HG02678 (cell line): ENCODE measurements at regions not wholly inside any gene's neighbourhood (a gene's known extent, or its start where the extent isn't known, plus 50 kb on each side); places are given as distances from the start of the nearest gene placed in this dataset.

ENCODE experiments used
- ATAC-seq: cut with Tn5 transposase; IDR thresholded peaks from one replicate; pipeline ENCODE4 v1.9.1; 2021; ENCODE audit warnings: mild to moderate bottlenecking, moderate library complexity; ENCODE audit not compliant: unreplicated experiment

GRCh38 chr5:143473481-143473880, 70.0 kb upstream of the NR3C1 start:
- ATAC-seq, result no peak

GRCh38 chr5:143472576-143472975, 69.1 kb upstream of the NR3C1 start:
- ATAC-seq, result no peak

DNA sequence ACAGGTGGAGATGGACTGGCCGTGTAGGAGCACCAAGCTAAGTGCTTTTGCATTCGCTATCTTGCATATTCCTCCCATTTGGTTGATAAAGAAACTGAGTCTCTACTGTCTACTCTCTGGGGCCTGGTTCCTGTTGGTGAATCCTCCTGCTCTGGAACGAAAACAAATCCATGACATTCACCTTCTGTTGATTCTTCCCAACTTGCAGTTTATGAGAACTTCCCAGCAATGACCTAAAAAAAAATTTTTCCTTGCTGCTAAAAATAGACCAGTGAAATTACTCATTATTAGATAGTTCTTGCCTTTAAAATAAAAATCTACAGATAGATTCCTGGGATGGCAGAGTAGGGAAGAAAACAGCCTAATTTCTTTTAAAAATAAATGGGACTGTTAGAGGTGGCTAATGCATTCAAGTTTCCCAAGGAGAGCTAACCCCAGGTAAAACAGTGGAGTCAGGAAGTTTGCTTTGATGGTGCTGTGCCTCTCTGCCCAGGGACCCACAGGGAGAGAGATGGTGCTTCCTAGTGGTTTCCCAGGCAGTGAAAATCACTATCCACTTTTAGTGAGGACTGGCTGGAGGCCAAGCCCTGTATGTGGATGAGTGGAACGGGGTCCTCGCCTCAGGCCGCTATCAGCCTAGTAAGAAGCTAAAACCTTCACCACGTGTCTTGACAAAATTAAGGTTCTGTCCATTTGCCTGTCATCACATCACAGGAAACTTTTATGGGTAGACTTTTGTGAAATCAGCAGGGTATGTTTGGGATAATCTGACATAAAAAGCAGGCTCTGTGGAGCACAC, 68.4 kb upstream of the NR3C1 start:
- no peak for ATAC-seq

DNA sequence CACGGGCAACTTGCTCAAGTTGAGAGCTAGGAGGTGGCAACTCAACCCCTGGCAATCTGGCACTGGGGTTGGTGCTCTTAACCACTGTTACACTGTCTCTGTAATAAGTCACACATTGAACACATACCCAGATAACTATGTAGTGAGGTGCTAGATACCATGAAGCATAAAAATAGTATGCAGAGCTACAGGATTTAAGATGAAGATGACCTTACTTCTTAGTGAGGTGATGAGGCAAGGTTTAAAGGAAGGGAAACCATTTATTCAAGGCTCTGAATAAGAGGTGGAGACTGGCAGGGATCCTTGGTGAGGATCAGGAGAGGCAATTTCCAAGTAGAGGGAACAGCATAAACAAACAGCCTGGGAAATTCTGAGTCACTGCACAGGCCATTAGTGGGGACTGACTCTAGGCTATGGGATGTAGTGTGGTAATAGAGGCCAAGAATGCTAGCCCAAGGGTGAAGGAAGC, 67.6 kb upstream of the NR3C1 start:
- no peak for ATAC-seq

- ATAC-seq, result no peak
Measured at GRCh38 chr5:143470120-143470519, 66.6 kb upstream of the NR3C1 start.

DNA sequence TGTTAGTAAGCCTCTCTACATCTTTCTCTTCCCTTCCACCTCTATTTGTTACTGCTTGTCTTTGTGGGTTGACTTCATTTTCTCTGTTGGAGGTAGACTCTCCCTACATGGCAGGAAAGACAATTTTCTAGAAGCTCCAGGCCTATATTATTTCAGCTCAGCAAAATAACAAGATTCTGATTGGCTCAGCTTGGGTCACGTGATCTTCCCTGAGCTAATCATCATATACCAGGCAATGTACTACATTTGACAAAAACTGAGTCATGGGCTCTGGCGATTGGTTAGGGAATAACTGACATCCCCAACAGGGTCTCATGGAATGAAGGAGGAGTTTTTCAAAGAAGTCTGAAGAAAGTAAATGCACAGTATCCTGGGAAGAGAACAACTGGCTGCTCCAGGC, 65.6 kb upstream of the NR3C1 start:
- ATAC-seq, result no peak

DNA sequence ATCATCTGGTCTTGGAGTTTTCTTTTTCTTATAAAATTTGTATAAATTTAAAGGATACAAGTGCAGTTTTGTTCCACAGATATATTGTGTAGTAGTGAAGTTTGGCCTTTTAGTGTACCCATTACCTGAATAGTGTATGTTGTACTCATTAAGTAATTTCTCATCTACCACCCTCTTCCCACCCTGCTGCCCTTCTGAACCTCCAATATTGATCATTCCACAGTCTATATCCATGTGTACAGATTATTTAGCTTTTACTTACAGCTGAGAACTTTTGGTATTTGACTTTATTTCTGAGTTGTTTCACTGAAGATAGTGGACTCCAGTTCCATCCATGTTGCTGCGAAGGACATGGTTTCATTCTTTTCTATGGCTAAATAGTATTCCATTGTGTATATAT, 63.1 kb upstream of the NR3C1 start:
- ATAC-seq, result no peak

DNA sequence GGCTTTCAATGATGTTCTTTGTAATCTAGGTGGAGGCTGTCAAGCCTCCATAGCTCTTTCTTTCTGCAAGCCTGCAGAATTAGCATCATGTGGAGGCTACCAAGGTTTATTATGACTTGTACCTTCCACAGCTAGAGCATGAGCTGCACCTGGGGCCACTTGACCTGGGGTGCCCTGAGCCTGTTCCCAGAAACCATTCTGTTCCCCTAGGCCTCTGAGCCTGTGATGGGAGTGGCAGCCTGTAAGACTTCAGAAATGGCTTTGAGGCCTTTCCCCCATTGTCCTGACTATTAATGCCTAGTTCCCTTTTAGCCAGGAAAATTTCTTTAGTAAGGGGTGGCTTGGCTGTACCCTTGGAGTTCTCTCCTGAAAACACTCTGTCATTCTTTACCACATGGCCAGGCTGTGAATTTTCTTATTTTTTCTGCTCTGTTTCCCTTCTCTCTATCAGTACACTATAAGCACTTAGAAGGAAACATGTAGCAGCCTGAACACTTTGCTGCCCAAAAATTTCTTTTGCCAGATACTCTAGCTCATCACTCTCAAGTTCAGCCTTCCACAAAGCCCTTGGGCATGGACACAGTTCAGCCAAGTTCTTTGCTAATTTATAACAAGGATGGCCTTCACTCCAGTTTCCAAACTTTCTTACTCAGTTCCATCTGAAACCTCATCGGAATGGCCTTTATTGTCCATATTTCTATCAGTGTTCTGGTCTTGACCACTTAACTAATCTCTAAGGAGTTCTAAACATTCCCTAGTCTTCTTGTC, 61.4 kb upstream of the NR3C1 start:
- no peak for ATAC-seq

GRCh38 chr5:143462431-143462830, 58.9 kb upstream of the NR3C1 start:
- ATAC-seq, result no peak

DNA sequence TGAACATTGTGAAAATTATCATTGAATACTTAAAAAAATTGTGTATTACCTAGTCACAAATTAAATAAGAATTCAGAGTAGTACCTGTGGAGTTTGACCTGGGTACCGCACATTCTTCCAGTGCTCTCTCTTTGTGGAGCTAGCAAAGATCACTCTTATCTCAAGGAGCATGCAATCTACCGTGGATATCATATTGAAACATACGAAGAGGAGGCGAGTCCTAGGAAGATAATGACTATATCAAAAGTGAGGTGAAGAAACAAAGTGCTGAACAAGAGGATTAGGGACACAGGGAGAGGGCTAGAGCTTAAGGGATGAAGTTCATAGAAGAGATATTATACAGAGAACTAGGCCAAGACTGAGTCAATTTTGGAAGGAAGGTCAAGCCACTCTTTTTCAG, 55.9 kb upstream of the NR3C1 start:
- no peak for ATAC-seq

DNA sequence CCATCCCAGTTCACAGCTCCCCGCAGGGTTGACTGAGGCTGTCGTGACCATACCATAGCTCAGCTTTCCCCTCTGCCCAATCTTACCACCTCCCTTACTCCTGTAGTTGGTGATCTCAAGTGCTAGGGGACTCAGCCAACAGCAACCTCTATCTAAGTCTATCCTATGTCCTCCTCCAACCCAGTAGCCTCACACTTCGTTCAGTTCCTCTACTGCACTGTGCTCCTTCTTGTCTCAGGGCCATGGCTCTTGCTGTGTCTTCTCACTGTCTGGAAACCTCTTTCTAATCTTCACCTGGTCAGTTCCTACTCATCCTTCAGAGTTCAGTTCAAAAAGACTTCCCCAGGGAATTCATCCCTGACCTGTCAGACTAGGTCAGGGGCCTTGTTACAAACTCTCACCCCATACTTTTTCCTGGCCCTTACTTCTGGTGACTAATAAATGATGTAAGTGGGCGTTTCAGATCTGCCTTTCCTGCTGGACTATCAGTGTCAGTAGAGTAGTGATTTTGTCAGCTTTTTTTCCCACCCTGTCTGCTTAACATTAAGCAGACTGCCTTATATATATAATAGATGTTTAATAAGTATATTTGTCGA, 53.6 kb upstream of the NR3C1 start:
- no peak for ATAC-seq

DNA sequence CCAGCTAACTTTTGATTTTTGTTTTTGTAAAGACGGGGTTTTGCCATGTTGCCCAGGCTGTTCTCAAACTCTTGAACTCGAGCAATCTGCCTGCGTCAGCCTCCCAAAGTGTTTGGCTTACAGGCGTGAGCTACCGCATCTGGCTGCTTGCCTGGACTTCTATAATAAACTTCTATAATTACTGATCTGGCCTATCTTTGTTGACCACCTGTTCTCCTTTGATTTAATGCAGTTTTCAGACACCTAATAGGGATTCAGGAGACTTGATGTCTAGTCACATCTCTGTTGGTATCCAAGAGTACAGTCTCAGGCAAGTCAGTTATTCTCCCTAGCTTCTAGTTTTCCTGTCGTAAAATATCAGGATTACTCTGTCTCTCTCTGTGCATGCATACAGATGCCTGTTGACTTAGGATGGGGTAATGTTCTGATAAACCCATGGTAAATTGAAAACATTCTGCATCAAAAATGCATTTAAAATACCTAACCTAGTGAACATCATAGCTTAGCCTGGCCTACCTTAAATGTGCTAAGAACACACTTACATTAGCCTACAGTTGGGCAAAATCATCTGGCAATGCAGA, 51.5 kb upstream of the NR3C1 start:
- ATAC-seq, result no peak

DNA sequence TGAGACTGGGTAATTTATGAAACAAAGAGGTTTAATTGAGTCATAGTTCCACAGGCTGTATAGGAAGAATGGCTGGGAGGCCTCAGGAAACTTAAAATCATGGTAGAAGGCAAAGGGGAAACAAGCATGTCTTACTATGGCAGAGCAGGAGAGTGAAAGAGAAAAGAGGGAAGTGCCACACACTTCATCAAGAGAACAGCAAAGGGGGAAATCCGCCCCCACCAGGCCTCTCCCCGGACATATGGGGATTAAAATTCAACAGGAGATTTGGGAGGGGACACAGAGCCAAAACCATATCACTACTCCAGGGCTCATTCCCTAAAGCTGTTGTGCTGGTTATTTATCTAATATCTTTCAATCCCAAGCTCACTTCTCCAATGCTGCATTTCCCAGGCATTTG, 50.2 kb upstream of the NR3C1 start:
- no peak for ATAC-seq
